Rectal smooth muscle tissue (tissue), 1 donor: ENCODE measurements at regions not wholly inside any gene's neighbourhood (a gene's known extent, or its start where the extent isn't known, plus 50 kb on each side); places are given as distances from the start of the nearest gene placed in this dataset.
A peak's percentile ranks its signal among the peaks of the same experiment; 100 is the strongest.

ENCODE experiments used
- H3K27ac ChIP-seq: one replicate; pipeline ENCODE4 v1.7.0; 2013; ENCODE audit warnings: low read depth, low read length, inconsistent platforms
- H3K27me3 ChIP-seq: one replicate; pipeline ENCODE4 v1.7.0; 2013; ENCODE audit warnings: low read length; ENCODE audit not compliant: control insufficient read depth, insufficient read depth
- H3K36me3 ChIP-seq: one replicate; pipeline ENCODE4 v1.7.0; 2013; ENCODE audit warnings: low read length; ENCODE audit not compliant: control insufficient read depth, insufficient read depth
- H3K4me1 ChIP-seq: one replicate; pipeline ENCODE4 v1.7.0; 2013; ENCODE audit warnings: low read length; ENCODE audit not compliant: control insufficient read depth, insufficient read depth
- H3K4me3 ChIP-seq: one replicate; pipeline ENCODE4 v1.7.0; 2013; ENCODE audit warnings: low read length
- H3K9ac ChIP-seq: one replicate; pipeline ENCODE4 v1.7.0; 2013; ENCODE audit warnings: low read length

DNA sequence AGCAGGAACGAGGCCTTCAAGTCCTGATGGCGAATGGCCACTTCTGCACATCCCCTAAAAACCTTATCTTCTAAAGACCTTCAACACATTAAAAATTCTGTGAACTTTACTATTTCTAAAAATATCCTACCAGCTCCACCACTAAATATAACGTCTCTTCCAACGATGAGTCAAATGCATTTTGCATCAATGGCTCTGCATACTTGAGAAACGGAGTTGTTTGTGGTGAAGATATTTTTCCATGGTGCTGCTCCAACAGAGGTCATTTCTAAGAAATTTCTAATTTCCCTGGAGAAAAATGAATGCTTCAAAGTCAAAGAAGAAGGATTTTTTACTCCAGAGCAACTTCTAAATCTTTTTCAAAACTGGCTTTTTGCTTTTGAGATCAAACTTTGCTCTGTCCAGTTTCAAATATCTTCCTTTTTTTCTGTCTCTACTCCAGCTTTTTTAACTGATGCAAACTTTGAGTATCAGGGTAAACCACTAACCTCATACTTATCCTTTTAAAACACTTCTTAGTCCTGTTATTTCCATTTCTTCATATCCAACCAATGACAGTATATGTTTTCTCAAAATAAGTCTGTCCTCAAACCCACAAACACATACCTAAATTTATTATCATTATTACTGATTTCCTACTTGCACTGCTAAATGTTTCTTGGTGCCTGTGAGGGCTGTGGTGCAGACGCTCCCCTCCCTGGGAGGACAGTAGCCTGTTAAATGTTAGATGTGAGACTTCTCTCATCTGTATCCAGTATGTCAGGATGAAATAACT, 258.1 kb downstream of the KLF6 start:
- H3K9ac ChIP-seq: no peak overlapping the region
- no peaks in the 10 kb centered on the region for H3K36me3 ChIP-seq
- no peaks in the 10 kb centered on the region for H3K27me3 ChIP-seq
- peak overlapping the region; percentile 74 for H3K27ac ChIP-seq
- H3K4me1 ChIP-seq: peaks cover 11% of the 10 kb centered on the region
- H3K4me3 ChIP-seq: no peak overlapping the region

DNA sequence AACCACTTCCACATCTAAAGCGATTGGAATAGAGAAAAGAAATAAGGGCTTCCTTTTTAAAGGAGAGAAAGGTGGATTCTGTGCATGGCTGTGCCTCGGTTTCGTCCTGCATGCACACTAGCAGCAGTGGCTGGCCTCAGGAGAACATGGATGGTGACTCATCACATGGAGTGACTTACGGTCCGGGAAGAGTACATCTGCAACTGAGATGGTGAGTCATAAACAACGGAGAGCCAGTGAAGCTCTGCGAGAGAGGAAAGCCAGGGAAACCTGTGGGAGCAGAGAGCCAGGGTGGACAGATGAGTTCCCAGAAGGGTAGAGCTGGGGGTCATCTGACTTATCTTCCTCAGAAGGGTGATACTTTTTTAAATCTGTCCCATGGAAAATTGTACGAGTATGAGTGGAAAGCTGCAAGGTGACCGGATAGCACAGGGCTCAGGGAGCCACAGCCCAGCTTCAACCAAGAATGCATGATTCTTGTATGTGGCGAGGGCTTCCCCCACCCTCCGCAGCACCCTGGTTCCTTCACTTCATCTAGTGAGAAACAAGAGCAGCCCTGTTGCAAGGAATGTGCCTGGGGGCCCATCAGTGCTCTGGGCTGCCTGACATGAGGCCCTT, 259.1 kb downstream of the KLF6 start:
- Histone ChIP-seq H3K4me1 (peaks cover 11% of the 10 kb centered on the region), H3K4me3 (no peak overlapping the region), H3K36me3 (no peaks in the 10 kb centered on the region), H3K27me3 (no peaks in the 10 kb centered on the region), H3K27ac (peak overlapping the region; percentile 74), H3K9ac (no peak overlapping the region)

DNA sequence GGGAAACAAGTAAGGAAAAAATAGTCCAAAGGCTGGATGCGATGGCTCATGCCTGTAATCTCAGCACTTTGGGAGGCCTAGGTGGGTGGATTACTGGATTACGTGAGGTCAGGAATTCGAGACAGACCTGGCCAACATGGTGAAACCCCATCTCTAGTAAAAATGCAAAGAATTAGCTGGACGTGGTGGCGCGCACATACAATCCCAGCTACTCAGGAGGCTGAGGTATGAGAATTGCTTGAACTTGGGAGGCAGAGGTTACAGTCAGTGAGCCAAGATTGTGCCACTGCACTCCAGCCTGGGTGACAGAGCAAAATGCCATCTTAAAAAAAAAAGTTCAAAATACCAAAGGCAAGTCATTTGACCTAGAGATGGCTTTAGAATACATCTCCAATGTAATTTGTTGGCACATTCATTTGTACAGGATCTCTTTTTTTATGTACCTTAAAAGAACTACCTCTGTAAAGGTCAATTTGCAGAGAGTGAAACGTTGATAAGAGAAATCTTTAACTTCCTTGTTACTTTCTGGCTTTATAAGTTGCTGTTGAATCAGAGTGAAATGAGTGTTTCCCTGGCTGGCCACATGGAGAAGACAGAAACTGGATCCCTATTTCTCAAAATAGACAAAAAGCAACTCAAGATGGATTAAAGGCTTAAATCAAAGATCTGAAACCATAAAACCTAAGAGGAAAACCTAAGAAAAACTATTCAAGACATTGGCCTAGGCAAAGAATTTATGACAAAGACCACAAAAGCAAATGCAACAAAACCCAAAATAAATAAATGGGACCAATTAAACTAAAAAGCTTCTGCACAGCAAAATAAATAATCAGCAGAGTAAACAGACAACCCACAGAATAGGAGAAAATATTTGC, 260.7 kb downstream of the KLF6 start:
- Histone ChIP-seq H3K36me3 (no peaks in the 10 kb centered on the region), H3K9ac (no peak overlapping the region), H3K4me3 (no peak overlapping the region), H3K27me3 (no peaks in the 10 kb centered on the region), H3K27ac (no peak overlapping the region), H3K4me1 (peaks cover 11% of the 10 kb centered on the region)

DNA sequence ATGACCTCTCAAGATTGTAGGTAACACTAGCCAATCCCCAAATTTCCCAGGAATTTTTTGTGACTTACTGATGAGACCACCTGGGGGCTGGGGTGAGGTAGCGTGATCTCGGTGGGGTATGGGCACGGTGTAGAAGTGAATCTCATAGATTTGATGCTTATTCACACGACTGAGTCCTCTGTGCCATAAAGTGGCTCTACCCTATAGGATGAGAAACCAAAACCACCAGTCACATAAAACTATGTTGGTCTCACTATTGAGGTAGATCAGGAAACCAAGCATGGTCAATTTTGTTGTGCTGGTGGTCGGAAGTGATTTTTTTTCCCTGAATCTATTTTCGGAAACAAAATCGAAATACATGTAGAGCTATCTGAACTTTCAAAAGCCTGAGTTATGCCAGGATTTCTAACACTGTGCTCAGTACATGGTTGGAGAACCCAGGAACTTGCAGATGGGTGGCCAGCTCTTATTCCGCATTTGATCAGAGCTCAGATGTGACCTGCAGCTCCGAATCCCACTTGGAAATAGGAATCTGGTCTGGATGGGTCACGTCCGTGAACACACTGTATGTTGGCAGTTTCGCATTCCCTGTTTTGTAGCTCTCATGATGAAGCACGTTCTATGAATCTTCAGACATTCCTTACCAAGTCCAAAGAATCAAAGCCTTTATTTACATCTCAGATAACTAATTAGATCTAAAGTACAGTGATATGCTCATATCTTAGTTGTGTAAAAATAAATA, 261.5 kb downstream of the KLF6 start:
- H3K27ac ChIP-seq: no peak overlapping the region
- H3K9ac ChIP-seq: no peak overlapping the region
- H3K27me3 ChIP-seq: no peaks in the 10 kb centered on the region
- H3K36me3 ChIP-seq: no peaks in the 10 kb centered on the region
- no peak overlapping the region for H3K4me3 ChIP-seq
- H3K4me1 ChIP-seq: peaks cover 11% of the 10 kb centered on the region

DNA sequence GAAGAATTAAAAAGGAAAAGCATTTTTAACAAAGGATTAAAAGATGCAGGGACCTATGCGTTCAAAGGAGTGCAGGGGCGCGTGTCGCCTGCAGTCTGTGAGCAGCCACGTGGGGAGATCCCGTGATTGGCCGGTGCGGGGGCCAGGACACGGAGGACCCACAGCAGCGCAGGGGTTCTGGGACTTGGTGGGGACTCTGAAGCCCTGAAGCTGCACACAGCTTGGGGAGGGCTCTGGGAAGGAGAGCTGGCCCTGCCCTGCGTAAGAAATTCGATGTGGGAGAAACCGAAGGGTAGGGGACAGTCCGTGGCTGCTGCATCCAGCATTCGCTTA, 268.1 kb downstream of the KLF6 start:
- Histone ChIP-seq H3K9ac (no peak overlapping the region), H3K27me3 (no peaks in the 10 kb centered on the region), H3K36me3 (no peaks in the 10 kb centered on the region), H3K4me3 (no peak overlapping the region), H3K27ac (no peak overlapping the region), H3K4me1 (no peaks in the 10 kb centered on the region)

DNA sequence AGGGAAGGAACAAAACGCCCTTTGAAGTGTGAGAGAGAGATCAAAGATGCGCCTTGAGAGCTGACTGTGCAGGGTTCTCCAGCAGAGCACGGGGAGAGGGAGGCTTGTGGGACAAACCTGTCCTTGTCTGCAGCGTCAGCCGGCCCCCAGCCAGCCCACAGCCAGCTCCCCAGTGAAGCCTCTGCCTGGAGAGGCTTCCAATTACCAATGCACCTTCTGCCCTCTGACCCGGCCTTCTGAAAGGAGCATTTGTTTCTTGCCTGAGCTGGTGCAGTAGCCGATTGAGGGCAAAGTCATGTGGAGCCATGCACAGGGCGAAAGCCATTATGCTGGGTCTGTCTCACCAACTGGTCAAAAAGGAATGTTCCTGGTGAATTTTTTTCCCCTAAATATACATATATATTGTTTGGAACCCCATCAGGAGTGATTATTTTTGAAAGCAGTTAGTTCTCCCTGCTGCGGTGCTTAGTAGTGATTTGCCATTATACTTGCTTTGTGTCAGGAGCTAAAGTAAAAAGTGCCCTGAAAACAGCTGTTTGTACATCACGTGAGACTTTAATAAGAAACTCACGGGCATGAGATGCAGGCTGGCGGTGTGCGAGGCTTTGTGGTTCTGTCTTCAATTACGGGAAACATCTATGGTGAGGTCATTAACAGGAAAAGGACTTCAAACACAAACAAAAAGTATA, 268.6 kb downstream of the KLF6 start:
- no peaks in the 10 kb centered on the region for H3K4me1 ChIP-seq
- no peak overlapping the region for H3K9ac ChIP-seq
- H3K27ac ChIP-seq: no peak overlapping the region
- no peak overlapping the region for H3K4me3 ChIP-seq
- no peaks in the 10 kb centered on the region for H3K36me3 ChIP-seq
- no peaks in the 10 kb centered on the region for H3K27me3 ChIP-seq

DNA sequence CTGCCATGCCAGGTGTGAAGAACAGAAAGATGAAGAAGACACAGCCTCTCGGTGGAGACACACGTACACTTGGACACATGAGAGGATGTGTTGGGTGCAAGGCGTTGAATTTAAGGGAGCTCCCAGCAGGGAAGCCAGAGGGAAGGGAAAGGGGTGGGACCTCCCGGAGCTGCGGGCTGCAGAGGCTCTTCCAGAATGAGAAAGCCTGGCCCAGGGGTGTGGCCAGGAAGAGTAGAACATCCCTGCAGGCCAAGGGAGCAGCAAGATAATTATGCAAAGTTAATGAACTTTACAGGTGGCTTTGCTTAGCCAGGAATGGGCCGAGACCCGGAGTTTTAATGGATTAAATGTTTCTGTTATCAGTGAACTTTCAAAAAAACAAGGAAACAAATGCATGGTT, 270.3 kb downstream of the KLF6 start:
- Histone ChIP-seq H3K27ac (no peak overlapping the region), H3K27me3 (no peaks in the 10 kb centered on the region), H3K36me3 (no peaks in the 10 kb centered on the region), H3K4me3 (no peak overlapping the region), H3K9ac (no peak overlapping the region), H3K4me1 (no peaks in the 10 kb centered on the region)

DNA sequence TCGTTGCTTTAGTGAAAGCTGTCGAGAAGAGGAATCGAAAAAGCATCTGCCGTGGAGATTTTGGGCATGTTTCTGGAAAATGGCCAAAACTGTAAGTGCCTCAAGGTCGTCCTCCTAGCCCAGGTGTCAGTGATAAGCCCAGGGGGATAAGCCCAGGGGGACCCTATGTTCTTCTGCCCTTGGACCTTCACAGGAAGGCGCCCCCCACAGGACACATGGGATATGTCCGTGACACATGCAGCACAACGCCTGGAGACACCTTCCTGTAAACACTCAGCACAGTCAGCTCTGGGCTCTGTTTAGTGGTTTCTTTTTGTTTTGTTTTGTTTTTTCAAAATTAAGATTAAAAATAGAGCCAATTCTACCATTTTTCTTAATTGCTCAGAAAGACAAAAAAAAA, 272.7 kb downstream of the KLF6 start:
- no peaks in the 10 kb centered on the region for H3K27me3 ChIP-seq
- no peaks in the 10 kb centered on the region for H3K36me3 ChIP-seq
- no peak overlapping the region for H3K27ac ChIP-seq
- no peaks in the 10 kb centered on the region for H3K4me1 ChIP-seq
- no peak overlapping the region for H3K4me3 ChIP-seq
- H3K9ac ChIP-seq: no peak overlapping the region

DNA sequence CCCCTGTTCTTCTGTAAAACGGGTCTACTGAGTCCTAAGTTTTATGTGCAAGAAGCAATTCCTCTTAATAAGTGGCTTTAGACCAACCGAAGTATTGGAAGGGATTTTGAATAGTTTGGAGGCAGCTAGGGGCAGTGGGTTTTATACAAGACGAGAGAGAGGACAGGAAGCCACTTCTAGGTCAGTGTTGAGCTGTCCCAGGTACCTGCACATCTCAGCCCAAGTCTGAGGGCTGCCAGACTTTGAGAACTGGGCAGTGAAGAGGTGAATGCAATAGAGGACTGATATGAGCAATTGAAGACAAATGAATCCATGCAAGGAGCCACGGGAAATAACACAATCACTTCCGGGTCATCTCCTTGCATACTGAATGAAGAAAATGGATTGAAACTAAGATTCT, 273.5 kb downstream of the KLF6 start:
- Histone ChIP-seq H3K36me3 (no peaks in the 10 kb centered on the region), H3K27ac (no peak overlapping the region), H3K4me1 (no peaks in the 10 kb centered on the region), H3K4me3 (no peak overlapping the region), H3K27me3 (no peaks in the 10 kb centered on the region), H3K9ac (no peak overlapping the region)

DNA sequence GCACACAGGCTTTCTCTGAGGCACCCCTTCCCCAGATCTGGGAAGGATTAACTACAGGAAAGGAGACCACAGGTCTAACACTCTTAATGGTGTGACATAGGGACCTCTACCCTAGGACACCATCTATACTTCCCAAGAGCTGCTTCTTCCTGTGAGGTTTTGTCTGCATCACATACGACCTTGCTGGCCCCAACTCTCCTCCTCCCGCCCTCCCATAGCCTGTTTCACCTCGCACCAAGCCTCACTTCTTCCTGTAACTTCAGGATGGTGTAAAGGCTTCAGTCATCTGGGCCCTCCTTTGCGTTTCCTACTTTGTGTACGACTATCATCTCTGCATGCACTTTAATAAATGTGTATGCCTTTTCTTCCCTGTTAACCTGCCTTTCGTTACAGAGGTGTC, 274.3 kb downstream of the KLF6 start:
- H3K36me3 ChIP-seq: no peaks in the 10 kb centered on the region
- no peaks in the 10 kb centered on the region for H3K4me1 ChIP-seq
- no peak overlapping the region for H3K4me3 ChIP-seq
- no peaks in the 10 kb centered on the region for H3K27me3 ChIP-seq
- no peak overlapping the region for H3K9ac ChIP-seq
- H3K27ac ChIP-seq: no peak overlapping the region

DNA sequence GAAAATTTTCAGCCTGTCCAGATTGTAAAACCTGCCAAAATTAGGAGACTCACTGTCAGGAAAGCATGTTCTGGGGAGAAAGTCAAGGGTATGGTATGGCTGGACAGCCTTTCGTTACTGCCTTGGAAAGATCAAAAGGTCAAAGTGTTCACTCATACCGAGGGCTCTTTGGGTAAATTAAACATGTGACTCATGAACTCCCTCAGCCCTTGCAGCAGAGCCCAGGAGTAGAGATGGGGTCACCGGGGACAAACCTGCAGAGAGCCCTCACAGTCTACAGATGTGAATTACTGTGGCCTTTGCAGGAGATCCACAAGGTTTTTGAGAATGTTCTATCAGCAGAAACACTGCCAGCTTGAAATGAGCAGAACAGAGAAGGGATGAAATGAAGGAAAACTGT, 275.7 kb downstream of the KLF6 start:
- Histone ChIP-seq H3K9ac (no peak overlapping the region), H3K36me3 (no peaks in the 10 kb centered on the region), H3K27ac (no peak overlapping the region), H3K27me3 (no peaks in the 10 kb centered on the region), H3K4me3 (no peak overlapping the region), H3K4me1 (no peaks in the 10 kb centered on the region)

DNA sequence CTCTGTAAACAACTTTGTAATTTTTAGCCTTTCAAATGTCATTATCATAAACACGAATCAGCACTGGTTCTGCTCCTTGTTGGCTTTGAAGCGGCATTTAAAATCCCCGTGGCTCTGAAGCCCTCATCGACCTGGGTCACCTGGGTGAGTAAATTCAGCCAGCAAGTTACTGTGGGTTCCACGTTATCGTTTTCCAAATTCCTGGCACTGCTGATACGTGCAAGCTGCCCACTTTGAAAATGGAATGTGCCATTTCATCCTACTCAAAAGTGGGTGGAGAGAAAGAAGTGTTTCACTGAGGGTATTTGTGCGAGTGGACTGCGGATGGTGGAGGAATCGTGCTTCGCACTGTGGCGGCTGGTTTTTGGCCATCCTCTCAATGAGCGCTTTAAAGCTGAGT, 281.7 kb downstream of the KLF6 start:
- H3K36me3 ChIP-seq: no peaks in the 10 kb centered on the region
- H3K9ac ChIP-seq: no peak overlapping the region
- H3K27ac ChIP-seq: no peak overlapping the region
- H3K4me3 ChIP-seq: no peak overlapping the region
- H3K27me3 ChIP-seq: no peaks in the 10 kb centered on the region
- H3K4me1 ChIP-seq: no peaks in the 10 kb centered on the region
